C4-2B (cell line): ENCODE measurements at regions not wholly inside any gene's neighbourhood (a gene's known extent, or its start where the extent isn't known, plus 50 kb on each side); places are given as distances from the start of the nearest gene placed in this dataset.

Source experiments
- CTCF ChIP-seq: fragments of 450-650 bp; conservative IDR thresholded peaks from 2 replicates; pipeline ENCODE4 v1.5.1; 2017; ENCODE audit warnings: mild to moderate bottlenecking
- ZFX ChIP-seq: fragments of 450-650 bp; IDR thresholded peaks from 2 replicates; pipeline ENCODE4 v1.6.1; 2017

- TF ChIP-seq CTCF (no peak), ZFX (no peak)
Observed at GRCh38 chr4:148574066-148574465, 131.9 kb upstream of the NR3C2 start.
